IMR-90 (cell line): ENCODE measurements at regions not wholly inside any gene's neighbourhood (a gene's known extent, or its start where the extent isn't known, plus 50 kb on each side); places are given as distances from the start of the nearest gene placed in this dataset.

ENCODE experiments used
- ATAC-seq: fragments of 200-7000 bp; cut with Tn5 transposase; 2 replicates; pipeline ENCODE4 v1.9.1; 2020; ENCODE audit warnings: low read depth, mild to moderate bottlenecking, moderate library complexity
- BruUV-seq: library from RNA; stranded (reverse); fragments of 400-500 nt; replicated peaks from 2 replicates; lab custom pipeline; 2021; lab: Mats Ljungman, UMichigan
- CTCF ChIA-PET: fragments of 300-600 bp; formaldehyde crosslinking; extraction: SDS; loops from one replicate; lab custom pipeline; 2021; ENCODE audit warnings: antibody characterized with exemption; lab: Yijun Ruan, JAX
- POLR2A ChIA-PET: fragments of 300-600 bp; sonication (Branson Sonifier 250); formaldehyde crosslinking; loops from one replicate; lab custom pipeline; 2022; ENCODE audit warnings: antibody characterized with exemption; ENCODE audit not compliant: unreplicated experiment; lab: Charles Lee
- DNase-seq: peaks from one replicate; pipeline ENCODE4 v3.0.0; 2013
- H2AFZ ChIP-seq: replicated peaks from 2 replicates; pipeline ENCODE3; 2013; ENCODE audit warnings: low read length, mild to moderate bottlenecking; ENCODE audit not compliant: poor library complexity
- H2AK5ac ChIP-seq: 2 replicates; pipeline ENCODE4 v1.6.1; 2013; ENCODE audit warnings: low read depth, low read length, inconsistent platforms
- H2AK9ac ChIP-seq: replicated peaks from 2 replicates; pipeline ENCODE3; 2013; ENCODE audit warnings: mild to moderate bottlenecking, low read depth, low read length, moderate library complexity; ENCODE audit not compliant: poor library complexity
- H2BK120ac ChIP-seq: 2 replicates; pipeline ENCODE4 v1.6.1; 2013; ENCODE audit warnings: low read depth, low read length, inconsistent platforms
- H2BK15ac ChIP-seq: 3 replicates; pipeline ENCODE4 v1.6.1; 2013; ENCODE audit warnings: low read depth, low read length, inconsistent platforms
- H2BK20ac ChIP-seq: 2 replicates; pipeline ENCODE4 v1.6.1; 2013; ENCODE audit warnings: low read depth, mild to moderate bottlenecking, inconsistent platforms, low read length, moderate library complexity
- H2BK5ac ChIP-seq: 2 replicates; pipeline ENCODE4 v1.6.1; 2013; ENCODE audit warnings: mild to moderate bottlenecking, low read depth, low read length, inconsistent platforms; ENCODE audit not compliant: poor library complexity, severe bottlenecking
- H3K14ac ChIP-seq: replicated peaks from 2 replicates; pipeline ENCODE4 v1.6.1; 2013; ENCODE audit warnings: low read depth, low read length, inconsistent platforms
- H3K18ac ChIP-seq: 2 replicates; pipeline ENCODE4 v1.6.1; 2013; ENCODE audit warnings: low read depth, low read length, control low read depth
- H3K23ac ChIP-seq: 2 replicates; pipeline ENCODE4 v1.6.1; 2013; ENCODE audit warnings: low read depth, low read length, inconsistent platforms
- H3K27ac ChIP-seq: 2 replicates; pipeline ENCODE4 v1.5.1; 2013; ENCODE audit warnings: mild to moderate bottlenecking, control low read depth, low read length; ENCODE audit not compliant: insufficient read depth
- H3K27me3 ChIP-seq: 2 replicates; pipeline ENCODE4 v1.6.1; 2013; ENCODE audit warnings: low read length; ENCODE audit not compliant: control insufficient read depth, insufficient read depth
- H3K36me3 ChIP-seq: 2 replicates; pipeline ENCODE4 v1.6.1; 2013; ENCODE audit warnings: low read length, mixed read lengths; ENCODE audit not compliant: control insufficient read depth, insufficient read depth
- H3K4ac ChIP-seq: 2 replicates; pipeline ENCODE4 v1.6.1; 2013; ENCODE audit warnings: low read depth, low read length, inconsistent platforms
- H3K4me1 ChIP-seq: 2 replicates; pipeline ENCODE4 v1.6.1; 2013; ENCODE audit warnings: low read length, mixed read lengths; ENCODE audit not compliant: control insufficient read depth, insufficient read depth
- H3K4me2 ChIP-seq: 2 replicates; pipeline ENCODE4 v1.6.1; 2013; ENCODE audit warnings: low read depth, mild to moderate bottlenecking, control low read depth, low read length, moderate library complexity
- H3K4me3 ChIP-seq: 2 replicates; pipeline ENCODE4 v1.5.1; 2013; ENCODE audit warnings: low read depth, mild to moderate bottlenecking, control low read depth, low read length, moderate library complexity; ENCODE audit not compliant: insufficient read depth
- H3K56ac ChIP-seq: 2 replicates; pipeline ENCODE4 v1.6.1; 2013; ENCODE audit warnings: low read length, inconsistent platforms; ENCODE audit not compliant: insufficient read depth; ENCODE audit errors: extremely low read depth
- H3K79me1 ChIP-seq, 2 experiments: 2 replicates each; pipeline ENCODE4 v1.6.1; 2013; ENCODE audit warnings: low read length in 2 of 2, inconsistent platforms in 1 of 2, low read depth in 1 of 2
- H3K9ac ChIP-seq: 2 replicates; pipeline ENCODE4 v1.6.1; 2013; ENCODE audit warnings: low read depth, low read length, control low read depth
- H3K9me1 ChIP-seq: 2 replicates; pipeline ENCODE4 v1.6.1; 2013; ENCODE audit warnings: low read length, inconsistent platforms; ENCODE audit not compliant: insufficient read depth
- H3K9me3 ChIP-seq: 2 replicates; pipeline ENCODE4 v1.6.1; 2013; ENCODE audit warnings: low read length; ENCODE audit not compliant: control insufficient read depth, insufficient read depth
- H4K20me1 ChIP-seq: 2 replicates; pipeline ENCODE4 v1.6.1; 2013; ENCODE audit warnings: low read length, inconsistent platforms; ENCODE audit not compliant: insufficient read depth
- H4K5ac ChIP-seq: 2 replicates; pipeline ENCODE4 v1.6.1; 2013; ENCODE audit warnings: mild to moderate bottlenecking, low read depth, low read length, control low read depth
- H4K8ac ChIP-seq, 2 experiments: 2 replicates each; pipeline ENCODE4 v1.6.1; 2013; ENCODE audit warnings: low read depth in 2 of 2, low read length in 2 of 2, control low read depth in 1 of 2, inconsistent platforms in 1 of 2
- H4K91ac ChIP-seq: 2 replicates; pipeline ENCODE4 v1.6.1; 2013; ENCODE audit warnings: low read depth, low read length, inconsistent platforms; ENCODE audit not compliant: insufficient read depth
- BHLHE40 ChIP-seq: fragments of 150-350 bp; IDR thresholded peaks from 2 replicates; pipeline ENCODE4 v1.6.1; 2016; ENCODE audit warnings: mild to moderate bottlenecking, low read depth, low read length
- CHD1 ChIP-seq: IDR thresholded peaks from 2 replicates; pipeline ENCODE4 v1.6.1; 2012; ENCODE audit warnings: low read depth, low read length, improper control_type of control experiment
- MAFK ChIP-seq: IDR thresholded peaks from 2 replicates; pipeline ENCODE4 v1.6.1; 2012; ENCODE audit warnings: low read depth, low read length, improper control_type of control experiment
- MAZ ChIP-seq: IDR thresholded peaks from 2 replicates; pipeline ENCODE4 v1.6.1; 2012; ENCODE audit warnings: low read depth, mild to moderate bottlenecking, low read length, improper control_type of control experiment, moderate library complexity, borderline replicate concordance
- MXI1 ChIP-seq: IDR thresholded peaks from 2 replicates; pipeline ENCODE4 v1.6.1; 2012; ENCODE audit warnings: low read depth, mild to moderate bottlenecking, low read length, moderate library complexity, borderline replicate concordance
- NFE2L2 ChIP-seq: fragments of 150-350 bp; IDR thresholded peaks from 2 replicates; pipeline ENCODE4 v1.6.1; 2016; ENCODE audit warnings: low read depth, mild to moderate bottlenecking, low read length
- RAD21 ChIP-seq: IDR thresholded peaks from 2 replicates; pipeline ENCODE4 v1.6.1; 2012; ENCODE audit warnings: low read length, improper control_type of control experiment
- RCOR1 ChIP-seq: IDR thresholded peaks from 2 replicates; pipeline ENCODE4 v1.6.1; 2012; ENCODE audit warnings: mild to moderate bottlenecking, low read length, improper control_type of control experiment; ENCODE audit not compliant: insufficient replicate concordance
- dilution Hi-C: fragments of 300-500 bp; cut with HindIII; formaldehyde crosslinking; loops from one replicate; pipeline ENCODE4 v1.14.3; 2018; ENCODE audit warnings: low sequenced_read_pairs; ENCODE audit not compliant: unreplicated experiment
- in situ Hi-C: fragments of 300-500 bp; cut with MboI; formaldehyde crosslinking; loops from 3 replicates; pipeline ENCODE4 v1.14.3; 2019; ENCODE audit warnings: low sequenced_read_pairs, inconsistent platforms, mixed read lengths
- intact Hi-C: fragments of 100-400 bp; cut with micrococcal nuclease; formaldehyde crosslinking; loops from 2 replicates; pipeline ENCODE4 v1.10.0; 2022
- TF ChIP-seq, protein P1 (sequence below): fragments of 150-350 bp; IDR thresholded peaks from 2 replicates; pipeline ENCODE4 v1.6.1; 2017; ENCODE audit warnings: mild to moderate bottlenecking, antibody characterized with exemption, low read length, low read depth

DNA sequence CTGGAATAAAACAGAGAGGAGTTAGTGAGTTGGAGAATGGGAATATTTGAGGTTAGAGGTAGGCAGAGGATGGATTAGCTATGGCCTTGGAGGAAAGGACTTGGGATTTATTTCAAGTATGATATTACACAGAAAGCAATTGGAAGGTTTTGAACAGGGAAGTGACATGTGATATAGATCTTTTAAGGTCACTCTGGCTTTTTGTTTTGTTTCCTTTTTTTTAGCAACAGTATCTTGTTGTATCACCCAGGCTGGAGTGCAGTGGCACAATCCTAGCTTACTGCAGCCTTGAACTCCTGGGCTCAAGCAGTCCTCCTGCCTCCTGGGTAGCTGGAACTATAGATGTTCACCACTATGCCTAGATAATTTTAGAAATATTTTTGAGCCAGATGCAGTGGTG is 190.3 kb downstream of the UTRN start:
- Histone ChIP-seq H4K8ac (no peak overlapping the region), H2AK9ac (no peak overlapping the region), H3K79me1 (no peaks in the 10 kb centered on the region), H3K14ac (no peak overlapping the region), H3K4ac (no peak overlapping the region), H3K4me3 (no peak overlapping the region), H3K9ac (no peak overlapping the region), H2BK20ac (no peak overlapping the region), H3K27ac (no peak overlapping the region), H4K5ac (no peak overlapping the region), H3K36me3 (peaks cover 10% of the 10 kb centered on the region), H2BK5ac (no peak overlapping the region), H3K18ac (no peak overlapping the region), H3K56ac (no peak overlapping the region), H3K4me2 (no peak overlapping the region), H3K9me3 (no peaks in the 10 kb centered on the region), H3K4me1 (no peaks in the 10 kb centered on the region), H4K91ac (no peak overlapping the region), H4K20me1 (no peaks in the 10 kb centered on the region), H2BK15ac (no peak overlapping the region), H3K9me1 (0 out of 2 replicates have a peak, but pooled peaks cover 6% of the 10 kb centered on the region), H2BK120ac (no peak overlapping the region), H2AFZ (no peak overlapping the region), H3K27me3 (no peaks in the 10 kb centered on the region), H3K23ac (no peak overlapping the region), H2AK5ac (no peak overlapping the region)
- dilution Hi-C loops = no loop called here
- intact Hi-C loops = no loop called here
- in situ Hi-C loops = no loop called here
- TF ChIP-seq MXI1 (no peak), BHLHE40 (no peak), RCOR1 (no peak), RAD21 (no peak), NFE2L2 (no peak), MAFK (no peak), CHD1 (no peak), MAZ (no peak)
- TF ChIP-seq, protein P1, sequence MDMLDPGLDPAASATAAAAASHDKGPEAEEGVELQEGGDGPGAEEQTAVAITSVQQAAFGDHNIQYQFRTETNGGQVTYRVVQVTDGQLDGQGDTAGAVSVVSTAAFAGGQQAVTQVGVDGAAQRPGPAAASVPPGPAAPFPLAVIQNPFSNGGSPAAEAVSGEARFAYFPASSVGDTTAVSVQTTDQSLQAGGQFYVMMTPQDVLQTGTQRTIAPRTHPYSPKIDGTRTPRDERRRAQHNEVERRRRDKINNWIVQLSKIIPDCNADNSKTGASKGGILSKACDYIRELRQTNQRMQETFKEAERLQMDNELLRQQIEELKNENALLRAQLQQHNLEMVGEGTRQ = no peak
- ATAC-seq (no peak), DNase-seq (no peak)
- POLR2A ChIA-PET = no interaction called here
- BruUV-seq = no TSS peak
- CTCF ChIA-PET = no interaction called here
